ENCODE measurements at regions not wholly inside any gene's neighbourhood (a gene's known extent, or its start where the extent isn't known, plus 50 kb on each side); places are given as distances from the start of the nearest gene placed in this dataset.

DNA sequence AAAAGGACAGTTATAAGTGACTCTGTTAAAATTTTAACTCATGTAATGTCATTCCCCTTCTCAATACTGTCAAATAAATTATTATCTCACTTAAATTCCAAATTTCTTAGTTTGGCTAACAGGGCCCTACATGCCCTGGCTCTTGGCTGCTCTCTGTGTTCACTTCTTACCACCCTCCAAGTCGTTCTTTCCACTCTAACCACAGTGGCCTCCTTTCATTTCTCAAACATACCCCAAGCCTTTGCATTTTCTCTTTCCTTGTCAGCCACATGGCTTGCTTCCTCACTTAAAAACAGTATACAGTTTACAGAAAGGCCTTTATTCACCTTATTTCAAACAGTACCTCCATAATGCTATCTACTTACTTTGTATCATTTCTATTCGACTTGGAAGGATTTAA lies 737.1 kb upstream of the ZWINT start:
- no peaks in the 10 kb centered on the region for H4K20me1 ChIP-seq (ENCODE audit: insufficient read depth, low read length)
- no peak overlapping the region for H3K27ac ChIP-seq (ENCODE audit: low read depth, low read length, poor library complexity, severe bottlenecking)
- no peak overlapping the region for H2AFZ ChIP-seq (ENCODE audit: low read length)
- H3K4me2 ChIP-seq (ENCODE audit: low read length): no peak overlapping the region
- H3K36me3 ChIP-seq (ENCODE audit: insufficient read depth, low read length): no peaks in the 10 kb centered on the region
- BruUV-seq (replicated peaks): no TSS peak
- no peaks in the 10 kb centered on the region for H3K79me2 ChIP-seq (ENCODE audit: insufficient read depth, low read depth, low read length)
- DNase-seq (ENCODE audit: low spot score): no peak
- no peak overlapping the region for H3K4me3 ChIP-seq (ENCODE audit: low read depth, low read length, poor library complexity, severe bottlenecking)
- H3K9me3 ChIP-seq (ENCODE audit: low read length): no peaks in the 10 kb centered on the region
- CTCF ChIA-PET (ENCODE audit: unreplicated experiment): no interaction called here
- no peak for TF ChIP-seq EZH2phosphoT487 (IDR thresholded peaks at IDR 0.05; ENCODE audit: borderline replicate concordance, low read depth, low read length)
- TF ChIP-seq, protein P1, sequence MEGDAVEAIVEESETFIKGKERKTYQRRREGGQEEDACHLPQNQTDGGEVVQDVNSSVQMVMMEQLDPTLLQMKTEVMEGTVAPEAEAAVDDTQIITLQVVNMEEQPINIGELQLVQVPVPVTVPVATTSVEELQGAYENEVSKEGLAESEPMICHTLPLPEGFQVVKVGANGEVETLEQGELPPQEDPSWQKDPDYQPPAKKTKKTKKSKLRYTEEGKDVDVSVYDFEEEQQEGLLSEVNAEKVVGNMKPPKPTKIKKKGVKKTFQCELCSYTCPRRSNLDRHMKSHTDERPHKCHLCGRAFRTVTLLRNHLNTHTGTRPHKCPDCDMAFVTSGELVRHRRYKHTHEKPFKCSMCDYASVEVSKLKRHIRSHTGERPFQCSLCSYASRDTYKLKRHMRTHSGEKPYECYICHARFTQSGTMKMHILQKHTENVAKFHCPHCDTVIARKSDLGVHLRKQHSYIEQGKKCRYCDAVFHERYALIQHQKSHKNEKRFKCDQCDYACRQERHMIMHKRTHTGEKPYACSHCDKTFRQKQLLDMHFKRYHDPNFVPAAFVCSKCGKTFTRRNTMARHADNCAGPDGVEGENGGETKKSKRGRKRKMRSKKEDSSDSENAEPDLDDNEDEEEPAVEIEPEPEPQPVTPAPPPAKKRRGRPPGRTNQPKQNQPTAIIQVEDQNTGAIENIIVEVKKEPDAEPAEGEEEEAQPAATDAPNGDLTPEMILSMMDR (conservative IDR thresholded peaks at IDR 0.05; ENCODE audit: low read length): no peak
- H3K9me2 ChIP-seq (ENCODE audit: insufficient read depth, low read length): peaks cover 3% of the 10 kb centered on the region; the same call in 1 of the 2 replicates
- intact Hi-C loops (cut with micrococcal nuclease; ENCODE audit: unreplicated experiment): no loop called here
- no peaks in the 10 kb centered on the region for H3K4me1 ChIP-seq (ENCODE audit: insufficient read depth, low read length, poor library complexity, severe bottlenecking)
- POLR2A ChIA-PET: no interaction called here

DNA sequence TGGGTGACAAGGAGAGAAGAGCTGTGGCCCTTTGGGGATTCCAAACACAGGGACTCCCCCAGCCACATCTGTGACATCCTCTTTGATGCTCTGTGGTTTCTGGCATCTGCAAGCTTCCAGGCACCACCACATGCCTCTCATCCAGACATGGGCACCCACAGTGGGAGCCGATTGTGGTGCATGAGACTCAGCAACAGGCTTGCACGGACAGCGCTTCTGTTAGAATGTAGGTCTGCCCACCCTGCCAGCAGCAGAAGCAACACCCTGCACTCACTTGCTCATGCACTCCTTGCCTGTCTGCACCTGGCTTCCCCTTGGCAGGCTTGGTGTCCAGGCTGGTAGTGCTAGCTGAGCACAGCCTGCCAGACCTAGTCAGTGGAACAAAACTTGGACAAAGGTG lies 735.0 kb upstream of the ZWINT start:
- H4K20me1 ChIP-seq (ENCODE audit: insufficient read depth, low read length): no peaks in the 10 kb centered on the region
- intact Hi-C loops (cut with micrococcal nuclease; ENCODE audit: unreplicated experiment): no loop called here
- TF ChIP-seq, protein P1 (conservative IDR thresholded peaks at IDR 0.05; ENCODE audit: low read length): no peak
- H2AFZ ChIP-seq (ENCODE audit: low read length): no peak overlapping the region
- H3K4me2 ChIP-seq (ENCODE audit: low read length): no peak overlapping the region
- no peak for DNase-seq (ENCODE audit: low spot score)
- H3K4me1 ChIP-seq (ENCODE audit: insufficient read depth, low read length, poor library complexity, severe bottlenecking): no peaks in the 10 kb centered on the region
- no peaks in the 10 kb centered on the region for H3K36me3 ChIP-seq (ENCODE audit: insufficient read depth, low read length)
- ChIA-PET CTCF (ENCODE audit: unreplicated experiment) (no interaction called here), POLR2A (no interaction called here)
- H3K79me2 ChIP-seq (ENCODE audit: insufficient read depth, low read depth, low read length): no peaks in the 10 kb centered on the region
- no peaks in the 10 kb centered on the region for H3K9me3 ChIP-seq (ENCODE audit: low read length)
- no TSS peak for BruUV-seq (replicated peaks)
- H3K9me2 ChIP-seq (ENCODE audit: insufficient read depth, low read length): peaks cover 3% of the 10 kb centered on the region; the same call in 1 of the 2 replicates
- H3K27ac ChIP-seq (ENCODE audit: low read depth, low read length, poor library complexity, severe bottlenecking): no peak overlapping the region
- H3K4me3 ChIP-seq (ENCODE audit: low read depth, low read length, poor library complexity, severe bottlenecking): no peak overlapping the region

DNA sequence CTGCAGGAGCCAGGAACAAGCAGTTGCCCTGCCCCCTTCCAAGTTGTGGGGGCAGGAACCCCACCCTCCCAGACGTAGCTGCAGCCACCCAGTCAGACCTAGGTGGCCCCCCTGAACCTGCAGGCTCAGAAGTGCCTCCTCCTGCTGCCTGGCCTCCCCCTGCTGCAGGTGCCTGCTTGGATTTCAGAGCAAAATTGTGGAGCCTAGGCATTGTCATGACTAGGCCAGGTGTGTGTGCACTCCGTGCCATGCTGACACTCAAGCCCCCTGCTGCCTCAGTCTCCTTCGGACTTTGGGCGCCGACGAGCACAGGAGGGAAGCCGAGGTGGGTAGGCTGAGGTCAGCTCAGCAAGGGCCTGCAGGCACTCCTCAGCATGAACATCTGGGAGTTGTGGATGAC lies 733.9 kb upstream of the ZWINT start:
- ChIA-PET CTCF (ENCODE audit: unreplicated experiment) (no interaction called here), POLR2A (no interaction called here)
- Histone ChIP-seq H3K9me2 (ENCODE audit: insufficient read depth, low read length) (peaks cover 3% of the 10 kb centered on the region; the same call in 1 of the 2 replicates), H3K27ac (ENCODE audit: low read depth, low read length, poor library complexity, severe bottlenecking) (no peak overlapping the region), H4K20me1 (ENCODE audit: insufficient read depth, low read length) (no peaks in the 10 kb centered on the region), H3K4me3 (ENCODE audit: low read depth, low read length, poor library complexity, severe bottlenecking) (no peak overlapping the region), H3K36me3 (ENCODE audit: insufficient read depth, low read length) (no peaks in the 10 kb centered on the region), H3K9me3 (ENCODE audit: low read length) (no peaks in the 10 kb centered on the region), H3K79me2 (ENCODE audit: insufficient read depth, low read depth, low read length) (no peaks in the 10 kb centered on the region), H2AFZ (ENCODE audit: low read length) (no peak overlapping the region), H3K4me1 (ENCODE audit: insufficient read depth, low read length, poor library complexity, severe bottlenecking) (no peaks in the 10 kb centered on the region), H3K4me2 (ENCODE audit: low read length) (no peak overlapping the region)
- DNase-seq (ENCODE audit: low spot score): no peak
- BruUV-seq (replicated peaks): no TSS peak
- TF ChIP-seq, protein P1 (conservative IDR thresholded peaks at IDR 0.05; ENCODE audit: low read length): no peak
- TF ChIP-seq EZH2phosphoT487 (IDR thresholded peaks at IDR 0.05; ENCODE audit: borderline replicate concordance, low read depth, low read length): no peak
- intact Hi-C loops (cut with micrococcal nuclease; ENCODE audit: unreplicated experiment): no loop called here
